ENCODE measurements at regions not wholly inside any gene's neighbourhood (a gene's known extent, or its start where the extent isn't known, plus 50 kb on each side); places are given as distances from the start of the nearest gene placed in this dataset.

GRCh38 chr1:11338284-11338924 lies 65.4 kb downstream of the UBIAD1 start:
- DNase-seq, result no peak

- DNase-seq, result peak; percentile 54
These were observed 66.6 kb downstream of the UBIAD1 start for GRCh38 chr1:11339346-11340232.

GRCh38 chr1:11340233-11340632 lies 67.2 kb downstream of the UBIAD1 start:
- DNase-seq, result no peak

GRCh38 chr1:11341901-11342552 lies 69.0 kb downstream of the UBIAD1 start:
- no peak for DNase-seq

- peak; percentile 4 for DNase-seq
These were observed 69.6 kb downstream of the UBIAD1 start for GRCh38 chr1:11342621-11343032.

- DNase-seq, result no peak
These were observed 73.1 kb downstream of the UBIAD1 start for GRCh38 chr1:11345971-11346715.

- DNase-seq, result no peak
These were observed 77.3 kb downstream of the UBIAD1 start for GRCh38 chr1:11350265-11350664.

- no peak for DNase-seq
These were observed 79.2 kb downstream of the UBIAD1 start for GRCh38 chr1:11352058-11352715.

- peak; percentile 93 for DNase-seq
These were observed 80.1 kb downstream of the UBIAD1 start for GRCh38 chr1:11352816-11353799.

GRCh38 chr1:11354893-11355553 lies 82.0 kb downstream of the UBIAD1 start:
- DNase-seq, result peak; percentile 83

- DNase-seq, result peak; percentile 94
These were observed 82.8 kb downstream of the UBIAD1 start for GRCh38 chr1:11355559-11356475.

GRCh38 chr1:11357276-11357675 lies 84.3 kb downstream of the UBIAD1 start:
- no peak for DNase-seq

- DNase-seq, result no peak
These were observed 86.0 kb downstream of the UBIAD1 start for GRCh38 chr1:11358984-11359383.

- DNase-seq, result peak; percentile 40
These were observed 89.6 kb downstream of the UBIAD1 start for GRCh38 chr1:11362547-11363021.

GRCh38 chr1:11364170-11364569 lies 91.2 kb downstream of the UBIAD1 start:
- peak; percentile 44 for DNase-seq

- DNase-seq, result no peak
These were observed 92.9 kb downstream of the UBIAD1 start for GRCh38 chr1:11365744-11366387.

GRCh38 chr1:11373029-11373894 lies 100.3 kb downstream of the UBIAD1 start:
- DNase-seq, result no peak

All from NCI-H1436 (cell line).